DMS153 treated with DMSO at 0.1 percent for 48 hours (cell line): ENCODE measurements at regions not wholly inside any gene's neighbourhood (a gene's known extent, or its start where the extent isn't known, plus 50 kb on each side); places are given as distances from the start of the nearest gene placed in this dataset.

ENCODE experiments used
- DNase-seq: peaks from one replicate; lab custom pipeline; 2025; ENCODE audit not compliant: unreplicated experiment; lab: John Stamatoyannopoulos, UW

DNA sequence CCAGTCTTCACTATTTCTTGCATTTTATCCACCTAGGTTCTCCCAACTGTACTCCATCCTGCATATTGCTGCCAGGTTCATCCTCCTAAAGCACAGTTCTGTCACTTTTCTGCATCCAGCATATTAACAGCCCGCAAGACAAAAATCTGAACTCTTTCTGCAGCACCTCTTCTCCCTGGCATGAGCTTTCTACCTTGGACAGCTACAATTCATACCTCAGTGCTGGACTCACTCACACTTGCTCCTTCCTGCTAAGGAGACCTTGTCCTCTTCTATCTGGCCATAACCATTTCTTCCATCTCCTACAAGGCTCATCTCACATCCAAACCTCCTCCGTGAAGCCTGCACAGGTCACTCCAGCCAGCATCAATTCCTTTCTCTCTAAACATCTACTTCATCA is 170.1 kb upstream of the GRIP1 start:
- no peak for DNase-seq

DNA sequence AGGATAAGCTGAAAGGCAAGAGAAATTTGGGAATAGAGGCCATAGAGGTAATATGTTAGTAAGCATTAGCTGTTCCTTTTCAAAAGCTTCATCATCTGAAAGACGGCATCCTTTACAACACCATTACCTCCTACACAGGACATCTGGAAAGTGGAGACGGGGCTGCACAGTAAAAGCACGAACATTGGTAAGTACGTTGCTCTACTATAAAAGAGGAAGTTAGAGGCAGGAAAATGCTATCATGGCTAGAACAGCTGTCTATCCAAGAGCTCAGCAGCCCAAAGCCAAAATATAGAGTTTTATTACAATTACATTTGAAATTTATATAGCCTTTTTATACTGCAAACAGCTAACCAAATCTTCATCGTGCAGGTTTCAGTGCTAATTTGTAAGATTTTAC is 172.3 kb upstream of the GRIP1 start:
- no peak for DNase-seq

DNA sequence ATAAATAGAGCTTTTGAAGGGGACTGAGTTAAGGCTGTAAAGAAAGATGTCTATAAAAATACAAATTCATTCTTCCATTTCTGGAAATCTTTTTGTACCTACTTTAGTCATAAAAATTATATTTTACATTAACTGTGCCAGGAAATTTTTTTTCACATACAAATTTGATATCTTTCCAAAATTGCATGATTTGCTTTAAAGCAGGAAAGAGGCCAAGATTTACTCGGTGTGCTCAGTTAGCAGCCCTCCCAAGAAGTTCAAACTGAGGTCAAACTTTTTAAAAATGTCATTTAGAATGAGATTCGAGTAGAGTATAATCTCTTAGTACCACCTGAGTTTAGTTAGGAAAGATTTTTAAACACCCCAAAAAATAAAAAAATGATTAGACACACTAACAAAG is 173.2 kb upstream of the GRIP1 start:
- DNase-seq: no peak

DNA sequence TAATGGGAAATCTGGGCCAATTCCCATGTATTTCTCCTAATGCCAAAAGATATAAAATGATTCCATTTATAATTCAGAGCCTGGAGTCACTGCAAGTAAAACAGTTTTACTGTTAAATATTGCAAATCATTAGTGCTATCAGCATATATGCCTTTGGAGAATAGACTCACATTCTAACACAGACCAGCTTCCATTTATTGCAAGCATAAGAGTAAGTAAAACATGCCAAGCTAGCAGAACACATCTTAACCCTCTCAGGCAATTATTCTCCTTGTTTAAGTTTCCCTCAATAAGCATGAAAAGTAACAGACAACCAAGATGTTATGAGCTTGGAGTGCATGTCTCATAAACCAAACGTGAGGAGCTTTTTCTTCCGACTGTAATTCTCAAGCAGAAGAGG is 173.9 kb upstream of the GRIP1 start:
- no peak for DNase-seq

DNA sequence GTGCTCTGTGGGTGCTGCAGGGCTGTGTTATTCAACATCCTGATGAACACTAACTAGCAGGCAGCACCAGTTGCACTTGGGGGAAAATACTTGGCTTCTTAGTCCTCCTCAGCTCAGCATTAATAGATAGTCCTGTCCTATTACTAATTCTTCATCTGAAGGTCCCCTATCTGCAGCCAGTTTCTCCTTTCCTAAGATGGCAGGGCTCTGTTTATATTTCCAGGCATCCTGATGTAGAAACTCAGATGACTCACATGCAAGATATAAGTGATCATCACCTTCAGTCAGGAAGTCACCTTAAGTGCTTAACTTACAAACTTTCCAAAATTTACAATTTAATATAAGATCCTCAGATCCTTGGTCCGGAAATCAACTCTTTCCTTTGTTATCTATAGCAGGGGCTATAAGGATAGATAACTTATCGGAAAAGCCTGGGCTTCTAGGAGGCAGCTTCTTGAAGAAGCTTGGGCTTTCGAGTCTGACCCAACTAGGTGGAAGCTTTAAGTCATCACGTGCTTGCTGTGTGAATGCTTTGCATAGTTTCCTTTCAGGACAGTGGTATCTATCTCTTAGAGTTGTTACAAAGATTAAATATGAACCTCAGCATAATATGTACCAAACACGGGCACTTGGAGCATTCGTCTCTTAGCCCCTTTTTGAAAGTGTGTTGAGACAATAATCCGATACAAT is 181.0 kb upstream of the GRIP1 start:
- DNase-seq: no peak

DNA sequence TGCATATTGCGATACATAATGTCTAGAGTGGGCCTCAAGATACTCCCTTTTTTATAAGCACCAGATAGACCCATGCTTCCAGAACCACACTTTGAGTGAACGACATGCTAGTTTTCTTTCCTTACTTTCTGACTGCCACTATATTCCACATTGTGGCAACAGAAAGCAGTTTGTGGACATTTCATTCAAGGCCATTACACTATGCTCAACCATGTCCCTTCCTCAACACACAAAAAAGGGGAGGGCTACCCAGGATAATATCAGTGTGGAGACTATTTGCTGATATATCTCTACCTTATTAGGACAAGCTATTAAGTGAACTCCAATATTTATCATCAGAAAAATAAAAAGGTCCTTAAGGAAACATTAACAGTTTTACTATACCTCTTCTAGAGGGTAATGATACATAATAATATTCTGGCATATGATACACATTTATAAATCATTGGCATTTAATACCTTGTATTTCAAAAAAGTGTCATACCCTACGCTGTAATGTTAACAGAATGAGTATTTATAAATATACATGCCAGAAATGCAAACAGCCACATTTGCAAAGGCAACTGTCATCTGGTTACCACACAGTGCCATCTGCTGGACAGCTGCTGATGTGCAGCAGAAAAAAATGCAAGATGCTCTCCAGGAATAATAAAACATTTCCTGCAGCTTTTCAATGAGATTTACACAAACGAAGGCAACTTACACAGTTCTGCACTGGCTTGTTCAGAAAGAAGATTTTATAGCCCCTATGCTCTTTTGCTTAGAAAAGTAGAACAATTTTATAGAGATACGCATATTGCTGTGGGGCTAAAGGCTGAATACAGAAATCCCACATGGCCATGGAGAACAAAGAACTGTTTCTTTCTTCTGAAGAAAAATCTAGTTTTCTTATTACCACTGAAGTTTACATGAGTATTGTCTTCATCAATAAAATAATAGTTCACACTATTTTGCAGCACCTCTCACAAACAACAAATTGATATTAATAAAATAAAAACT is 182.2 kb upstream of the GRIP1 start:
- peak; percentile 50 for DNase-seq

DNA sequence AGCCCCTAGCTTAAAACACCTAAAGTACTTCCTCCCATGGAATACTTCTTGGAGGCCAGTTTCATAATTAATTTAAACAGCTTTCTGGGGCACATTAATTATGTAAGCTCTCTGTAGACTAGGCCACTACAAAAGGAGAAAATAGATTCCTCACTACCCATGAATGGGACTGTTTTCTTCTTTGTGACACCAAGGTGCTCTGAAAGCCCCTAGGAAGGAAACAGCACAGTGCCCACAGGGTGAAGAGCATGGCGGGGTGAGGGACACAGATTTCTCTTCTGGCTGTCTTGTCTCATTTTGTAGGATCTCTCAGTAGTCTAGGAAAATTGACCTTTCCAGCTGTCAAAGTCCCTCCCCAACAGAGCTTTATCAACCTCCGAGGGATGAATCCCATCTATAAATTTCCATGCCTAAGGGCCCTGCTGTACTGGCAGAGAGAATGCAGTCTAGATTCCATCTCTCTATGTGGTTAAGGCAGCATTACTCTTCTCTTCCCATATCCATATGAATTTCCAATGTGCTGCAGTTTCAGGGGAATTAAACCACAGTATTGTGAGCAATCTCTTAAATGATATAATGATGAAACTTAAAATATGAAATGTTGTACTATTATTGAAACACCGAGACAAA is 183.6 kb upstream of the GRIP1 start:
- DNase-seq: no peak

DNA sequence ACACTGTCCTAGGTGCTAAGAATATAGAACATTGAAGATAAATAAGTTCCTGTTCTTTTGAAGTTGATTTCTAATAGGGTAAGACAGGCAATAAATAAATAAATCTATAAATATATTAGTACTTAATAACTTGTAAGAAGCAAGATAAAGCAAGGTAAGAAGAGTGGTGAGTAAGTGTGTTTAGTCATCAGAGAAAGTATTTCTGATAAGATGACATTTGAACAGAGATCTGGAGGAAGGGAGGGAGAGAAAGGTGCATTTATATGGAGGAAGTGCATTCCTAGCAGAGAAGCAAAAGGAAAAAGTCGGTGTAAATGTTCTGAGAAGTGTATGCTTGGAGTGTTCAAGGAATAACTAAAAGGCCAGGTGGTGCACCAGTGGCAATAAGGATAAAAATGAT is 184.4 kb upstream of the GRIP1 start:
- no peak for DNase-seq

DNA sequence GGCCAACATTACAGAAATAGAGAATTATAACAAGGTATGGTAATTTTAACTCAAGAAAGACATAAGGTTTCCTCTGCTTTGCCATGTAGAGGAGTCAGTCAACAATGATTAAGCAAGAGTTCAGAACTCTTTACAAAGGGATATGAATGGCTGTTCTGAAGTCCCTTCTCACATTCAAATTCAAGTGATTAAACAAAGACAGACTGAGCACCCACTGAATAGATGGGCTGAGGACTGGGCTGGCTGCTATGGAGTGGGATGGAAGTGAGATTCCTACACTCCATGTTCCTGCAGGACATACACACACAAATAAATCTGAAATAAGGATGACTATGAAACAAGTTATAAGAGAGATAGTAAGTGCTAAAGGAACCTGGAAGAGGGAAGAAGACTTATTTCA is 199.0 kb upstream of the GRIP1 start:
- no peak for DNase-seq

DNA sequence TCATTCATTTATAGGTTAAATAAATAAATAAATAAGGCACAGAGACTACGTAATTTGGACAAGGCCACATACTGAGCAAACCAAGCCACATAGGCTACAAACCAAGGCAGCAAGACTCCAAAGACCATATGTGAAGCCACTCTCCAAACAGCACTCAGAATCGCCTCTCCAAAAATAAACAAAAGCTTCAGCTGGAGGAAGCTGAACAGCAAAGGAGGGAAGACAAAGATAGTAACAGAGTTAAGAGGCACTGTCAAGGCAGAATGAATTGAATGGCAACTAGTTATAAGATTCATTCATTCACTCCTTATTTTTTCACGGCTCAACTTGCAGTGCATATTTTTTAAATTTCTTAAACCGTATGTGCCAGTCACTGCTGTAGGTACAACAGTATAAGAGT is 200.5 kb upstream of the GRIP1 start:
- peak; percentile 59 for DNase-seq

DNA sequence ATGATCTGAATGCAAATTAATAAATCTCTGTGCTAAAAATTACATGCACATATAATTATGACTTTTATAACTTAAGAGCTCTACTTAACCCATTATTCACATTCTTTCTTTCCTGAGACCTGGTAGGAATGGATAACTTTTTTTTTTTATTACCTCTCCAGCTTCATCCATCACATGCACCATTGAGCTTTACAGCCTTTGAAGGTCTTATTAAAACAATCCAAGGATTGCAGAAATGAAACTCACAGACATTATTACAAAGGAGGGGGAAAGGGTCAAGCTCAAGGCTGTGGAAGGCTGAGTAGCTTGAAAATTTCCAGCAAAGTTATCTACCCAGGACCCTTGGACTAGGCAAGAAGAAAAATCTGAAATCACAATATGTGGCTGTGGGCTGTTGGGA is 202.5 kb upstream of the GRIP1 start:
- no peak for DNase-seq

DNA sequence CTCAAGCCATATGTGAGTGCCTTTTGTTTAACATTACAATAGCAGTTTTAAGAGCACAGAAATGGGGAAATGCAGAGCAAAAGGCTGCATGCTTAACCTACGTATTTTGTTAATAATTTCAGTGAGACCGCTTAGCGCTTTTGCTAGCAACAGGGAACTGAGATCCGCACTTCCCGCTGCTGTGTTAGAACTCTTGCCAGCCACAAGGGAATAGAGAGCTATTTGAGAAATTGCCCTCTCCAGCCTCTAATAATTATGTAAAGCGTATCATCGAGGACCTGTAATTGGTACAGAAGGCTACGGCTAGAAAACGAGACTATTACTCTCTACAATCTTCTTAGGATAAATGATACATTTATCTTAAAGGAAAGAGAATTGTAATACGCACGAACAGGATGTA is 205.2 kb upstream of the GRIP1 start:
- no peak for DNase-seq

DNA sequence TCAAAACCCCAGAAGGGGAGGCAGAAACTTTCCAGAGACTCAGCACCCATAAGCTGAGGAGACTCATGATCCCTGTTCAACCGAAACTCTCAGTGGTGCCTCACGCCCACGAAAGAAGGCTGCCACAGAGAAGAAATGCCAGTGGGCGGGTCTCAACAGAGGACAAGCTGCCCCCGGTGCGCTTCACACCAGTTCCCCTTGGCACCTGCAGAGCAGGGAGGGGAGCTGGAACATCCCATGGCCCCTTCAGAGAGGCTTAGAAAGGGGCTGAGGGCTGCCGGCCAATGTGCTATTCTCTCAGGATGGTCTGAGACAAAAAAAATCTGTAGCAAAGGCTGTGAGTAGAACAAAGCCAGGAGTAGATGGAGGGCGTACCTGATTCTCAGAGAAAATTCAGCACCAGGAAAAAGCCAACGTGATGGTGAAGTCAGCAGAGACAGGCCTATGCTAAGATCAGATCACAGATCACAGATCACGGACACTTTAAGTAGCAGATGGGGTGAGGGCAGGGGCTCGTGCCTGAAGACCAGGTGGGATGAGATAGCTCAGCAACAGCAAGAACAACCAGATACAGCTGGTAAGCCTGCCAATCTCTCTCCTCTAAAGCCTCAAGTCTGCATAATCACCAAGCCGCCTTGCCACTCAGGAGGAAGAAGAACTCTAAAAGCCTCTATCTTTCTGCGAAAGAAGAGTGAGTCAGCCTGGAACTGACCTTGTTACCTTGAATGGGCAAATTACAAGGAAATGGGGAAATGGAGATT is 206.4 kb upstream of the GRIP1 start:
- DNase-seq: no peak

DNA sequence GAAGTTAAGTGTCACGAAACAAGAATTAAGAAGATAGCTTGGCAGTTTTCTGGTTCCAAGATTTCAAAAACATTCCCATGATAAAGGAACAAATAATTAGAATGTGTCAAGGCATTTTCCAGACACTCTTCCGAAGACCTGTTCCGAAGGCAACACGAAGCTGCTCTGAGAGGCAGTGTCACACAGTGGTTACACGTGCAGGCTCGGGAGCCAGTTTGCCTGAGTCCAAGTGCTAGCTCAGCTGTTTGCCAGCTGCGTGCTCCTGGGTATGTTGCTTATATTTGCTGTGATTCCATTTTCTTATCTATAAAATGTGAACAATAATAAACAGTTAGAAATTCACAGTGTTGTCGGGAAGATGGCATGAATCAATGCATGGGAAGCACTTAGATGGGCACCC is 217.9 kb upstream of the GRIP1 start:
- no peak for DNase-seq

DNA sequence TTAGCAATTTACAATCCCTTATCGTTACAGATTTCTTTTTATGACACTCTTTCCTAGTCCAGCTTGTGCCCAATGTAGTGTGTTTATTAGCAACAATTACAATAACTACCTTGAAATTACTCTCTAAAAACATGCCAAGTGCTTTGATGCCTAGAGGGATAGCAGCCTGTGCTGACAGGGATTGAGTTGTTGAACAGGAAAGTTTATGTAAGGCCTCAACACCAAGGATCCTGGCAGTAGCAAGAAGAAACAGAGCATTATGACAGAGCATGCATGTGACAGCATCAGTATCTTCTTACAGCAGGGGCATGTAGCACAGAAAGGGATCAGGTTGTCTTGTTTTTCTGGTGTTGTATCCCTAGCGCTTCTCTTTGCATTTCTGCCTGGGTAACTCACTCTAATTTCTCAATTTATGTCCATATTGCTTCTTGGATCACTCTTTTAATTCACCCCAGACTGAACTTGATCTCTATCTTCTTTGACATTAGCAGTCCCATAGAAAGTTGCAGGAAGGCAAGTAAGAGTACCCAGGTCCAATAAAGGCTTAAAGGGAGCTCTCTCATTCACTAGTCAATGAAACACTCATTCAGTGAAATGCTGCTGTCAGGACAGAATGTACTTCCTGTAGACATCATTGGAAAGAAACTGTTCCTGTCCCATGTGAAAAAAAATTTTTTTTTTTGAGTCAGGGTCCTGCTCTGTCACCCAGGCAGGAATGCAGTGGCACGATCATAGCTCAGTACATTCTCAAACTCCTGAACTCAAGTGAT is 220.0 kb upstream of the GRIP1 start:
- DNase-seq: no peak

DNA sequence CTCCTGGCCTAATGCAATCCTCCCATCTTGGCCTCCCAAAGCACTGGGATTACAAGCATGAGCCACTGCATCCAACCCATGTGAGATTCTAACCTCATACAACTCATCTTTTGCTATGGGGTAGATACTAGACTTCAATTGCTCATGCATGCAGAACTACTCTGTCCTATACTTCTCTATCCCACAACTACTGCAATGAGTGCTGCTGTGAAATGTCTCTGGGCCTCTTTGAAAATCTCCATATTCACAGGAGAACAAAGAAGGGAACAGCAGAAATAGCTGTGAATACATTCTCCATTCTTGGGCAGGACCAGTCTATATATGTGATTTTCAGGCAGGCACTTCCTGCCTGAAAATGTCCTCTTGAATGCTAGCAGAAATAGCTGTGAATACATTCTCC is 220.7 kb upstream of the GRIP1 start:
- no peak for DNase-seq

DNA sequence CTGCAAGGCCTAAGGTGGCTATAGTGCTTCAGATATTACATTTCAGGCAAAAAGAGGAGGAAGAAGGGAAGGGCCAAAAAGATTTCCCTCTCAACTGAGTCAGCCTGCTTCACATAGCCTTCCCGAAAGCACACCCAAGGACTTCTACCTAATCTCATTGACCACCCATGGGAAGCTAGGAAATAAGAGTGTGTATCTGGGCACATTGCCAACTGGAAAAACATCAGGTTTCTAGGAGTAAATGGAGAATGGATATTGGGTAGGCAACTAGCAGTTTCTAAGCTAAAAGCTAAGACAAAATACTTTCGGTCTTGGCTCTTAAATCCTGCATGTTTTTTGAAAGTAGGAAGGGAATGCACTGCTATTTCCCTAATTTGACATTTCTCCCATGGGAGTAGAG is 221.7 kb upstream of the GRIP1 start:
- DNase-seq: peak; percentile 34

DNA sequence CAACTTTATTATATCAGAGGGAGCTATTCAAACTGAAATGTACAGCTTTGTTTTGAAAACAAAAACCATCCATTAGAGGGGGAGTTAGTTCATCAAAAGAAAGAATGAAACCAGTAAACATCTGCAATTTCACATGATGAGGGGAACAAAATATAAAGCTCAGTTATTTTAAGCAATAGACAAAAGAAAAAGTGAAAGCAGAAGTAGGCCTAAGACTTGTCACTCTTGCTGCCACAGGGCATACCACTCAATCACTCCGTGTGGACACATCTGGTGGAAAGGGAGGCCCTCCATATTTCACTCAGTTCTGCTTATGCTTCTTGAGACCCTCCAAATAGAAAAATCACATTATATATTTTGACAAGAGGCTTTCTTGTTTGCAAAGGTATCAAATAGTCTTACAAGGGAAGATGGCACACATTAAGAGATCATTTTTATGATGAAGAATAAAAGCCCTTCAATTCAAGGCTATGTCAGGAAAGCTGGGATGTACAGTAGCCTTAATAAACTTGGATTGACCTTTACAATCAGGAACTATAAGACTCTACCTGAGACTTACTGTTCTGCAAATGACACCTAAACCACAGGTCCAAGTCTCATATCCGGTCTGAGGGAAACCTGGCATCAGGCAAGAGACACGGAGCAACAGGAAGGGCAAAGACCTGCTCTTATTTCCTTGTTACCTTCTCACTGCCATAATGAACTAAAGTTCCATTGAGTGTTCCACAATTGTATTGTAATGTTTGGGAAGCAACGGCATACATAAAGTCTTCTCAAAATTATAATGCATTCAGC is 222.5 kb upstream of the GRIP1 start:
- DNase-seq: no peak

DNA sequence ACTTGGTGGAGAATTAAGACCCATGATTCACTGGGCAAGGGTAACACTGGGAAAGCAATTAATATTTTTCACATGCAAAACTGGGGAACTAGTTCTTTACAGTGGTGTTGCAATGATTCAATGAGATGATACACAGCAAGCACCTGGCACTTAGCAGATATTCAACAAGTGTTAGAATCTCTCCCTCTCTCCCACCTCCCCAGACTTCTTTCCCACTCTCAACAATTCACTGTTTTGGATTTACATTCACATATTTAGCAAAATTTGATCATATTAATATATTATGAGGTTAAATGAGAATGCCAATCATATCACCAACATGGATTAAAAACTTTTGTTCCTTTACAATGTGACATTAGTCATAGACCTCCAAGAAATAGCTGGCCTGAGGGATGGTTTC is 223.1 kb upstream of the GRIP1 start:
- no peak for DNase-seq
